GM12801 (cell line): ENCODE measurements at regions not wholly inside any gene's neighbourhood (a gene's known extent, or its start where the extent isn't known, plus 50 kb on each side); places are given as distances from the start of the nearest gene placed in this dataset.

Experiments used
- TF ChIP-seq, protein P1 (sequence below): IDR thresholded peaks from one replicate; pipeline ENCODE4 v1.5.1; 2011; ENCODE audit warnings: control low read depth; ENCODE audit not compliant: insufficient read length; ENCODE audit errors: extremely low read depth

DNA sequence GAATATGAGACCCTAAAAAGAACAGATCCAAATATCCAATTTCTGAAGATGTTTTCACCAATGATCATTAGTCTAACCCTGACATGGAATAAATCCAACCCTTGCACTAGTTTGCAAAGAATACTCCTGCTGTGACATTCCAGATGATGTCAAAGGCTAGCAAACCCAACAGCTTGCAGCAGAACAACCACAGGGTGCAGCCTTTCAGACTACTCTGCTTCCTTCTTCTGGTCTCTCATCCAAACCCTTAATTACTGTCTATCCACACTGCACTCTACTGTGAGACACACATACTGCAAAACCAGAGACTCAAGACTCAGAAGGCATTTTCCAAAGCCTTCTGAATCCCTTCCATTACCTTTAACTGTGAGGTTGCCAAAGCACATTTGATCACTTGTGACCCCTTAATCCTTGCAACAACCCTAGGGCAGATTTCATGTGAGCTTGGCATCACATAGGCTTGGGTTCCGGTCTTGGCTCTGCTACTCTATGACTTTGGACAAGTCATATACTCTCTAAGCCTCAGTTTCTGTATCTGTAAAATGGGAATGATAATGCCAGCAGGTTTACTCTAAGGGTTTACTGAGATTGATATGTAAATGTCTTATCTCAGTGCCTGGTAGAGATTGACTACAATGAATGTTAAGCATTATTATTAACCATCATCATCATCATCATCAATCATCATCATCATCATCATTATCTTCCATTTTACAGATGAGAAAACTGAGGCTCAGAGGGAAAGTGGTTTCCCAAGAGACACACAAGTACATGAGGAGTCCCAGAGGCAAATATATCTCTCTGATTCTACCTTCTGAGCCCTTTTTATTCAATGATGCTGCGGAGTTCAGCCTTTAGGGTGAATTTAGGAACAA, 94.5 kb downstream of the SYF2 start:
- TF ChIP-seq, protein P1, sequence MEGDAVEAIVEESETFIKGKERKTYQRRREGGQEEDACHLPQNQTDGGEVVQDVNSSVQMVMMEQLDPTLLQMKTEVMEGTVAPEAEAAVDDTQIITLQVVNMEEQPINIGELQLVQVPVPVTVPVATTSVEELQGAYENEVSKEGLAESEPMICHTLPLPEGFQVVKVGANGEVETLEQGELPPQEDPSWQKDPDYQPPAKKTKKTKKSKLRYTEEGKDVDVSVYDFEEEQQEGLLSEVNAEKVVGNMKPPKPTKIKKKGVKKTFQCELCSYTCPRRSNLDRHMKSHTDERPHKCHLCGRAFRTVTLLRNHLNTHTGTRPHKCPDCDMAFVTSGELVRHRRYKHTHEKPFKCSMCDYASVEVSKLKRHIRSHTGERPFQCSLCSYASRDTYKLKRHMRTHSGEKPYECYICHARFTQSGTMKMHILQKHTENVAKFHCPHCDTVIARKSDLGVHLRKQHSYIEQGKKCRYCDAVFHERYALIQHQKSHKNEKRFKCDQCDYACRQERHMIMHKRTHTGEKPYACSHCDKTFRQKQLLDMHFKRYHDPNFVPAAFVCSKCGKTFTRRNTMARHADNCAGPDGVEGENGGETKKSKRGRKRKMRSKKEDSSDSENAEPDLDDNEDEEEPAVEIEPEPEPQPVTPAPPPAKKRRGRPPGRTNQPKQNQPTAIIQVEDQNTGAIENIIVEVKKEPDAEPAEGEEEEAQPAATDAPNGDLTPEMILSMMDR: no peak

DNA sequence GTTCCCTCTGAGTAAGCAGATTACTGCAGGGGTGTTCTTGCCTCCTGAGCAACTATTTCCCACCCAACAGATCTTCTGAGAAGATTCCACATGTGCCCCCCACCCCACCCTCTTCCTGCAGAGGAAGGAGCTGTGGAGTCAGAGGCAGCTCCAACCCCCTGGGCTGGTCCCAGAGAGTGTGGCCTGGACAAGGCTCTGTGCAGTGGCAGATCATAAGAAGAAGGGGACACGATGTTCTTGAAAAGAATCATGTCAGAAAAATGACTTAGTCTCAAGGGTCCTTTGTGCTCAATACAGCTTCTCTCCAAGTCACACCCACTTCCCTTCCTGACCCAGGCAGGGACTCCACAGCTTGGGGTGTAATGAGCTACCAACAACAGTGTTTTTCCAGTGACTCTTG, 95.2 kb downstream of the SYF2 start:
- TF ChIP-seq, protein P1: no peak

DNA sequence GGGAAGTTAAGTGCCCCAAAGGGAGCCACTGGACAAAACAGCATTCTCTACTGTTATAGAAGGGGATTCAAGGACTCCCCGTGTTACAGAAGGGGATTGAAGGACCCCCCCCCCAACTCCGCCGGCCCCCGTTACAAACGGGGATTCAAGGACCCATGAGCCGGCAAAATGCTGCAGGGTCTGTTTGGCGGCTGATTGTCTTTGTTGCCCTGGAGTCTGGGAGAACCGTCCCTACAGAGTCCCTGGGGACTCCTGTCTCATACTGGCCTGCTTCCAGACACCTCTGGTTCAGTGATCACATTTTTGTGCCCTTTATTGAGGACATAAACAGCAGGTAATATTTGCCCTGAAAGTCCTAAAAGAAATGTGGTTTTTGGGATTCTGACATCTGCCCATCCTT, 96.4 kb downstream of the SYF2 start:
- TF ChIP-seq, protein P1: no peak

DNA sequence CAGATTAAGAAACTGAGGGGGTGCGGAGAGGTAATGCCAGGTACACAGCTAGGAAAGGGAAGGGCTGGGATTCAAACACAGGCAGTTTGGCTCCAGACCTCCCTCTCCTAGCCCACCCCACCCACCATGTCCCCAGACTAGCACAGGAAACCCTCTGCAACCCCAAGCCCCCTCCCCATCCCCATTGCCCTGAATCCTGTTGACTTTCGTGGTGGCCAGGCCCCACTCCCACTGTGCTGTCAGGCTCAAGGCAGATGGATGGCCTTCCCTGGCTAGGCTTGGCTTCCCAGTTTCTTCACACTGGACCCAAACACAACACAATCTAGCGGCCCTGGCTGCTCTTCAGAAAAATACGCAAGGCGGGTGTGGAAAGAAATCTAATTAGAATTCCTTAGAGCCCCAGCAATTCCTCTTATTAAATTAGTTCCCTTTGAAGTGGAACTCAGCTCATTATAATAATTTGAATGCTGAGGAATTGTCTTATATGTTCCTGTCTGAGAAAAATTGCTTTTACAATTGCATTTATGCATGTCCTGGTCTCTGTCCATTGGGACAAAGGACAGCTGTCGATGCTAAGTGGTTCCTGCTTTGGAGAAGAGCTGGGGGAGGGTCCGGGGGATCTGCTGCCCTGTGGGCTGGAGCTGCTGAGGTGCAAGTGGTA, 97.4 kb downstream of the SYF2 start:
- TF ChIP-seq, protein P1: no peak

DNA sequence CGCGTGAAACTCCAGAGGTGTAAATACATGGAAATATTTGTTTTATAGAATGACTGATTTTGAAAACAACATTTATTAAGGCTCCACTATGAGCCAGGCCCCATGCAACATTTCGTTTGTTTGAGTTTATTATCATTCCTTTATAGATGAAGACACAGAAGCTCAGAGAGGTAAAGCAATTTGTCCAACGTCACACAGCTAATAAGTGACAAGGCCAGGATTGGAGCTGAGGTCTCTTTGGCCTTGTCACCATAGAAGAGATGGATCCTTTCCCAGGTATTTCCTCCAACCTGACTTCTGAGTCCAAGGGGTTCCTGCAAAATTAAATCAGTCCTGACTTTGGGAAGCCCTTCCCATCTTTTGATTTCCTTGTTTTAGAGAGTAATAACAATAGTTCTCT, 98.0 kb downstream of the SYF2 start:
- TF ChIP-seq, protein P1: no peak

DNA sequence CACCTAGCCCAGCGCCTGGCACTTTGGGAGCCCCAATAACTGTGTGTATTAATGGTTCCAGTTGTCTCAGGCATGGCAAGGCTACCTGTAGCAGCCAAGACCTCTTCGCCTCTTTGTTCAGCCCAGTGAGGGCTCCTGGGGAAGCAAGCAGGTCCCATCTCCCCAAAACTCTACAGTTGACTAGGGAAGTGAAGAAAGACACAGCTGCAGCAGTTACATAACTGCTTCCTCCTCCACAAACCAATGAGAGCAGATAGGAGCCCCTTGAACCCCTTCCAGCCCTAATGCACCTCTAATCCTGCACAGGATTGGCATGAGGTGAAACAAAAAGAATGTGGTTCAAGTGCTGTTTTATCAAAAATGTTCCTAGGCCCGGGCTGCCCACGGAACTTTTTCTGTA, 100.5 kb downstream of the SYF2 start:
- TF ChIP-seq, protein P1: no peak

DNA sequence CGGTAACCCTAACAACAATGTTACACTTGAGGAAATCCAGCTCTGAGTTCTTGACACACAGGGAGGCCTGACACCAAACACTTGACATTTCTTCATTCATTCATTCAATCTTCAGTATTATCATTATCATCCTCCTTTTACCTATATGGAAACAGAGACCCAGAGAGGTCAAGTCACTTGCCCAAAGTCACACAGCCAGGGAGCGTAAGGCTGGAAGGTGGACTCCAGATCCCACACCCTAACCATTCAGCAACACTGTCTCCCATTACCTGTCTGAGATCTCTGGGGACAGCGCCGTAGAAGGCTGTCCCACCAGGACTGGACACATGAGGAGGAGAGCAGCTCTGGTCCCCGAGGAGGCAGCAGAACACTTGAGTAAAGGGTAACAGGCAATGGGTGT, 101.4 kb downstream of the SYF2 start:
- TF ChIP-seq, protein P1: no peak
